ENCODE measurements at regions not wholly inside any gene's neighbourhood (a gene's known extent, or its start where the extent isn't known, plus 50 kb on each side); places are given as distances from the start of the nearest gene placed in this dataset.

DNA sequence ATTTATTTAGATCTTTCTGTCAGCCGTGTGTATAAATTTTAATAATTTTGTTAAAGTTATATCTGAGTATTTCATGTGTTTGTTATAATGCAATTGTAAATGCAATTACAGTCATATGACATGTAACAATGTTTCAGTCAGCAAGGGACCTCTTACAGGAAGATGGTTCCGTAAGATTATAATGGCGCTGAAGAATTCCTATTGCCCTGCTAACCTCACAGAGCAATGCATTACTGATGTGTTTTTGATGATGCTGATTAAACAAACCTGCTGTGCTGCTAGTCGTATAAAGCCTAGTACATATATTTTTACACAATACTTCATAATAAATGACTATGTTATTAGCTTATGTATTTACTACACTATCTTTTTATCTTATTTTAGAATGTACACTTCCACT is 1166.4 kb downstream of the CDH12 start:
- TF ChIP-seq, protein P1, sequence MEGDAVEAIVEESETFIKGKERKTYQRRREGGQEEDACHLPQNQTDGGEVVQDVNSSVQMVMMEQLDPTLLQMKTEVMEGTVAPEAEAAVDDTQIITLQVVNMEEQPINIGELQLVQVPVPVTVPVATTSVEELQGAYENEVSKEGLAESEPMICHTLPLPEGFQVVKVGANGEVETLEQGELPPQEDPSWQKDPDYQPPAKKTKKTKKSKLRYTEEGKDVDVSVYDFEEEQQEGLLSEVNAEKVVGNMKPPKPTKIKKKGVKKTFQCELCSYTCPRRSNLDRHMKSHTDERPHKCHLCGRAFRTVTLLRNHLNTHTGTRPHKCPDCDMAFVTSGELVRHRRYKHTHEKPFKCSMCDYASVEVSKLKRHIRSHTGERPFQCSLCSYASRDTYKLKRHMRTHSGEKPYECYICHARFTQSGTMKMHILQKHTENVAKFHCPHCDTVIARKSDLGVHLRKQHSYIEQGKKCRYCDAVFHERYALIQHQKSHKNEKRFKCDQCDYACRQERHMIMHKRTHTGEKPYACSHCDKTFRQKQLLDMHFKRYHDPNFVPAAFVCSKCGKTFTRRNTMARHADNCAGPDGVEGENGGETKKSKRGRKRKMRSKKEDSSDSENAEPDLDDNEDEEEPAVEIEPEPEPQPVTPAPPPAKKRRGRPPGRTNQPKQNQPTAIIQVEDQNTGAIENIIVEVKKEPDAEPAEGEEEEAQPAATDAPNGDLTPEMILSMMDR (IDR thresholded peaks at IDR 0.05; ENCODE audit: insufficient read depth, low read depth, low read length): no peak
- no peak for TF ChIP-seq EZH2 (IDR thresholded peaks at IDR 0.05; ENCODE audit: insufficient read depth, low read length)
